AG04450 (cell line): ENCODE measurements at regions not wholly inside any gene's neighbourhood (a gene's known extent, or its start where the extent isn't known, plus 50 kb on each side); places are given as distances from the start of the nearest gene placed in this dataset.

ENCODE experiments used
- CTCF ChIA-PET: fragments of 300-600, 350-600 bp; formaldehyde crosslinking; extraction: SDS; loops from one replicate; lab custom pipeline; 2022; ENCODE audit warnings: antibody characterized with exemption, inconsistent platforms; lab: Charles Lee
- POLR2A ChIA-PET: fragments of 350-600 bp; formaldehyde crosslinking; extraction: SDS; loops from one replicate; lab custom pipeline; 2021; ENCODE audit warnings: antibody characterized with exemption, inconsistent platforms; lab: Yijun Ruan, JAX
- DNase-seq: peaks from one replicate; pipeline ENCODE4 v3.0.0-alpha.2; 2011; ENCODE audit warnings: low read depth, low spot score
- H3K27ac ChIP-seq: one replicate; pipeline ENCODE4 v1.5.1; 2012; ENCODE audit warnings: low read depth, low read length, control low read depth
- H3K27me3 ChIP-seq: one replicate; pipeline ENCODE4 v1.6.0; 2012; ENCODE audit warnings: low read length; ENCODE audit not compliant: control insufficient read depth, insufficient read depth
- H3K4me3 ChIP-seq: 2 replicates; pipeline ENCODE4 v1.5.1; 2011; ENCODE audit warnings: mild to moderate bottlenecking, low read depth, low read length, control low read depth
- H3K9me3 ChIP-seq: 2 replicates; pipeline ENCODE4 v1.5.1; 2012; ENCODE audit warnings: low read length; ENCODE audit not compliant: control insufficient read depth, insufficient read depth
- CTCF ChIP-seq: IDR thresholded peaks from 2 replicates; pipeline ENCODE4 v1.5.1; 2011; ENCODE audit warnings: low read depth, low read length, control low read depth, inconsistent platforms

DNA sequence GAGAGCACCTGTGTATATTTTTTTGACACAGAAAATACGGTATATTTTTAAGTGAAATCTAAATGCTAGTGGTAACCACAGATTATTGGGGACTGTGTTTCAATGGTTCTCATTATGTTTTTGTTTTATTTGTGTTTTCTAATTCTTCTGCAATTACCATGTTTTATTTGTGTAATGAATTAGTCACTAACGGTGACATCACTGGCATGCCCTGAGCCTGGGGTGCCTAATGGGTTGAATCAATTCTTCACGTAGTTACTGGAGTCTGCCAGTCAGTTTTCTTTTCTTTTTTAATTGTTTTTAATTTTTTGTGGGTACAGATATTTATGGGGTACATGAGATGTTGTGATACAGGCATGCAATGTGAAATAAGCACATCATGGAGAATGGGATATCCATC, 168.8 kb downstream of the RELL1 start:
- H3K9me3 ChIP-seq, result no peaks in the 10 kb centered on the region
- no peak overlapping the region for H3K4me3 ChIP-seq
- TF ChIP-seq CTCF, result no peak
- CTCF ChIA-PET, result no interaction called here
- DNase-seq, result no peak
- no peak overlapping the region for H3K27ac ChIP-seq
- POLR2A ChIA-PET, result no interaction called here
- H3K27me3 ChIP-seq, result no peaks in the 10 kb centered on the region

DNA sequence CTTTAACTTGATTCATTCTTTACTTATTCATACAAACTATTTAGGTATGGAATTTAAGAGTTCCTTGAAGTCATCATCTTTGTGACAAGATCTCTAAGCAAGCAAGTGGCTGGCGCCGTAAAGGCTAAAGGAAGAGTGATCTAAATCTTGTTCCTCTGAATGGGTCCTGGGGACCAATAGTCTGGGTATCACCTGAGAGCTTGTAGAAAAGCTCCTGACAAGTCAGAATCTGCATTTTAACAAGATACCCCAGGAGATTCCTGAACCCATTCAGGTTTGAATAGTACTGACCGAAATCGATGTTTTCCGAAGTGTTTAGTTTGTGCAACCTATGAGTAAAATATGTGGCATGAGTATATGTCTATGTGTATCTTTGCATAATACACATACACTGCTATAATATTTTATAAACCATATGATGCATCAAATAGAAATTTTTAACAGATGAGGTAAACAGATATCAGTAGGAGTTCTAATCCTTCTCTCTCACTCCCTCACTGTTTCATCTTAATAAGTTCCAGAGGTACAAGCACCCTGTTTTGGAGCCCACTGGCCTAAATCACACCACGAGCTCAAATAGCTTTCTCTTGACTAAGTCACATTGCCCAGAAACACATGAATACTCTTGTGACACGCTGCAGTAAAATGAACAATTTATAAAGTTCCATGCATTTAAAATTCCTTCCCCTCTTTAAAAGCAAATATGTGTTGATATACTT, 170.0 kb downstream of the RELL1 start:
- CTCF ChIA-PET, result no interaction called here
- POLR2A ChIA-PET, result no interaction called here
- TF ChIP-seq CTCF, result no peak
- Histone ChIP-seq H3K4me3 (no peak overlapping the region), H3K9me3 (no peaks in the 10 kb centered on the region), H3K27me3 (no peaks in the 10 kb centered on the region), H3K27ac (no peak overlapping the region)
- DNase-seq, result no peak

- Histone ChIP-seq H3K4me3 (no peak overlapping the region), H3K27ac (no peak overlapping the region), H3K27me3 (no peaks in the 10 kb centered on the region), H3K9me3 (no peaks in the 10 kb centered on the region; the same call in 1 of the 2 replicates)
- POLR2A ChIA-PET, result no interaction called here
- CTCF ChIA-PET, result no interaction called here
- DNase-seq, result no peak
- no peak for TF ChIP-seq CTCF
These were observed 175.6 kb downstream of the RELL1 start for GRCh38 chr4:37510626-37511025.

GRCh38 chr4:37503261-37503660, 182.9 kb downstream of the RELL1 start:
- no peak overlapping the region for H3K27ac ChIP-seq
- ChIA-PET CTCF (no interaction called here), POLR2A (no interaction called here)
- no peaks in the 10 kb centered on the region for H3K27me3 ChIP-seq
- DNase-seq, result no peak
- TF ChIP-seq CTCF, result no peak
- no peak overlapping the region for H3K4me3 ChIP-seq
- no peaks in the 10 kb centered on the region; the same call in 1 of the 2 replicates for H3K9me3 ChIP-seq

GRCh38 chr4:37502070-37502469, 184.1 kb downstream of the RELL1 start:
- no peaks in the 10 kb centered on the region; the same call in 1 of the 2 replicates for H3K9me3 ChIP-seq
- no peak for TF ChIP-seq CTCF
- H3K27me3 ChIP-seq, result no peaks in the 10 kb centered on the region
- no peak overlapping the region for H3K27ac ChIP-seq
- no peak for DNase-seq
- no peak overlapping the region for H3K4me3 ChIP-seq
- ChIA-PET CTCF (no interaction called here), POLR2A (no interaction called here)
